NCI-H1930 (cell line): ENCODE measurements at regions not wholly inside any gene's neighbourhood (a gene's known extent, or its start where the extent isn't known, plus 50 kb on each side); places are given as distances from the start of the nearest gene placed in this dataset.
"Not testable (repeated sequence)": the region's sequence is repeated elsewhere in the genome, so short reads cannot be mapped to it uniquely, and the experiment has no call there.

Experiments used
- DNase-seq, 2 experiments: peaks; one replicate each; lab custom pipeline; 2025; lab: John Stamatoyannopoulos, UW

DNA sequence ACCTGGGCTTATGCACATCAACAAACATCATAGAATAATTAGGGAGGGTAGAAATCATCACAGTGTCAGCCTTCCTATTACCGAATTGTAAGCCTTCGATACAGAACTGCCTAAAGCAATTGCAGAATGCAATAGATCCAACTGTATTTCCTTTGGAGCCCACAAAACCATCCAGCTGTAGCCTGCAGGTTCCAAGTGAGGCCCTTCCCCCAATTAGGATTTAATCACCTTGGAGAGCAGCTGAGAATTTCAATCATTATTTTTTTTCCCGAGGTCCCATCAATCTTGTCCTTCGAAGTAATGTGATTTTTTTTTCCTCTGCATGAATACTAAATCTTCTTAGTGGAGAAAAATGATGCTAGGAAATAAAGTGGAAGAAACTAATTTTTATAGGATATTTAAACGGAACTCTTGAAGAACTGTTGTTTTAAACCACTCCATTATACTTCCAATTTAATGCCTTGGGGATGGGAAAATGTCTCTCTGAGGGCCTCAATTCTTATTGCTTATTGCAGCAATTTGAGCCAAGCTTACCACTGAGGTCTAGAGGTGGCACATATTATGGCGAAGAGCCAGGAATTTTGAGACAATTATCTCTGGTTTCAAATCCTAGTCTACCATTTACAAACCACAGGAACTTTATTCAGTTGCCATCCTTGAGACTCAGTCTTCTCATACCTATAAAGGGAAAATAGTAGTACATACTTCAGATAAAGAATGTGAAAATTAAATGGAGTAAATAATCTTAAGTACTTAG lies 953.4 kb upstream of the IGFBP7 start:
- DNase-seq = no peak

DNA sequence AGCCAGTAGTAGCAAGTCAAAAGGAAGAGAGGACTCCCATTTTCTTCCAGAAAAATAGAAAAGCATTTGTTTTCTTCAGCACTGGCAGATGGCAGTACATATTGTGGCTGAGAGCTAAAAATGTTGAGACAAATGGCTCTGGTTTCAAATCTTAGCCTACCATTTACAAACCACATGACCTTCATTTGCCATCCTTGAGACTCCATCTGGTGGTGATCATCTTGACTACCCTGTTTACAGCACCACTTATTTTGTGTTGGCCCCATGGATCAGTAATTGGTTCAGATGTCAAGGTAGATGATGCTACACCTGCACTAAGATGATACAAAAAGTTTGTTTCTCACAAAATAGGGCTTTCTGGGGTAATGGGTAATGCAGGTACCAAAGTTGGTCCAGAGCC lies 951.8 kb upstream of the IGFBP7 start:
- DNase-seq = no peak

DNA sequence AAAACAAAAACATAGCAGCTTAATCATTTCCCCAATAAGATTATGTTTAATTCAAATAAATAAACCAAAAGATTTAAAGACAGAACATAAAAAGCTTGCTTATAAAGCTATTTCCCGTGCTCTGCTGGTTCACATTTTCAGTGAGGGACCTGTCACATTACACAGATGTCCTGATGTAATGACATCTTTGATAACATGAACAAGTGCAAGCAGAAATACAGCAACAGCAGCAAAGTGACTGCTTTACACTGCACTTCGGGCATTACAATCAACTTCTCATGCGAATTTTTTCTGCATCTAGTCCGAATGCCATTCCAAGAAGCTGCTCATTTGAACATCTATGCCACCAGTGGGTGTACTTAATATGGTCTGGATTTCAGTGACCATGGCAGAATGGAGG lies 940.3 kb upstream of the IGFBP7 start:
- DNase-seq = no peak

DNA sequence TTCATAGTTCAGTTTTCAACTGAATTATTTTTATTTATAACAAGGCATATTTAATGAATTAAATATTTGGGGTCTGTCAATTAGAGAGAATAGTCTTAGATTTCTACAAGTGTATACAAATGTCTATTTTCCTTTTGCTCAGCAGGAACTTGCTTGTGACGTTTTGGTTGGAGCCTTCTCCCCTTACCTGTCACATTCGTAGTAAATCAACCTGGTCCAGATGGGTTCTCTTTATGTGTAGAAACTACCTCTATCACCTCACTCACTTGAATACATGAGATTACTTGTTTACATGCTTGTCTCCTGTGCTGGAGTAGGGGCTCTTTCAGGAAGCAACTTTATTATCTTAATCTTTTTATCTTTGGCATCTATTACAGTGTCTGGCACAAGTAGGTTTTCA lies 938.3 kb upstream of the IGFBP7 start:
- DNase-seq = no peak

DNA sequence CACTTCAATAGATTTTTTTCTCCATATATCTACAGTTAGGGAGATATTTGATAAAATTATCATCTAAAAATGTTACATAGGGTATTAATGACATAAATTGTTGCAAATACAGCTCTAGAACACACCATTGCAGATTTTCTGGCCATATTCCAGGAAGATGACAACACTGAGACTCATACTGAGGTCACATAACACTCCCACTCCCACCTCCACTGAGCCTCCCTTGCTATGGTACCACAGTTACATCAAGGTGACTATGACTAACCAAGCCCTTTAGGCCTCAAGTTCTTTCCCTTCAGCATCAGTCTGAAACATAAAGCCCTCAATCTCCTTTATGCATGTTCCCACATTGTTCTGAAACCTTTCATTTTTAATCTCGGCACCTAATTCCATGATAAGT lies 932.0 kb upstream of the IGFBP7 start:
- DNase-seq = no peak

DNA sequence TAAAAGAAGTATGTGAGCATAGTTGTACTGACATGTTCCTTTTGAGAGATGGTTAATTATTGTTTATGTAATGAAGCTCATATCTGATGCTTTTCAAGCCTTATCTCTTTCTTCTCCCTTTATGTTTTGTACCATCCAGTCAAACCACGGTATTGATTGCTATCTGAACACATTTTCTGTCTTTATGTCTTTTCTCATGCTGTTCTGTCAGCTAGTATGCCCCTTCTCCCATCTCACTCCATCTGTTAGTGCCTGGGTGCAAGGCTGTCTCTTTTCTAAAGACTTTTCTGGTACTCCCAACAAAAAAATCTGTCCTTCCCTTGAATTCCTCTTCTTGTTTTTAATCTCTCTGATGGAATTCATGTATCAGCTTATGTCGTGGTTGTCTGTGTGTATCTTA lies 883.8 kb upstream of the IGFBP7 start:
- no peak for DNase-seq

DNA sequence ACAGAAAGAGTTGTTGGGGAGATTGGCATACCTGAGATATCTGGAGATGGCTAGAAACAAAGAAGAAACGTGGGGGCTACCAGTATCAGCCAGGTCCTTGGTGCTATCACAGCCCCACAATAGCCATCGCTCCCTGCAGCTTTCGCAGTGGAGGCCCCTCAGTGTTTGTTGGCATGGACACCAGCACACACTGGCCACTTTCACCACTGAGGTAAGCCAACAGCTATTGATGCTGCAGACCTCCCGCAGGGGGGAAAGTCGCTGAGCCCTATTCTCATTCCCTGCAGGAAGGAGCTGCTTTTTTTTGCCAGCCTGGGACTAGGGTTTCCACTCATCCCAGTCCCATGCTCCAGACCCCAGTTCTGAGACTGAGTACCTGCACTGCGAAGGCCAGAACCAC lies 879.2 kb upstream of the IGFBP7 start:
- no peak for DNase-seq

DNA sequence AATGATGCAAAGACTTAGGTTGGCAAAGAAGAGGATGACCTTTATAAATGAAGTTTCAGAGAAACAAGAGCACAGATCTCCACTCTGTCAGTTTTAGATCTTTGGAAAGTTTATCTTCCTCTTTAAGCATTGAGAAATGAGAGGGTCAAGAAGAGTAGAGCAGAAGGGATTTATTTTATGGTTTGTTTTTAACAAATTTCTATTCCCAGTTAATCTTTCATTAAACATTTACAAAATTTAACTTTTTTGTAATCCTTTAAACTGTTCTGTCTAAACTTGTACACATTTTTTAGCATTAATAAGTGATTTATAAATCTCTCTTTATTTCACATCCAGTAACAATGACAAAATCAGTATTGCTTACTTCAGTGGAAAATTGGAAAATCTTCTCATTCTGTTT lies 875.0 kb upstream of the IGFBP7 start:
- DNase-seq = no peak

DNA sequence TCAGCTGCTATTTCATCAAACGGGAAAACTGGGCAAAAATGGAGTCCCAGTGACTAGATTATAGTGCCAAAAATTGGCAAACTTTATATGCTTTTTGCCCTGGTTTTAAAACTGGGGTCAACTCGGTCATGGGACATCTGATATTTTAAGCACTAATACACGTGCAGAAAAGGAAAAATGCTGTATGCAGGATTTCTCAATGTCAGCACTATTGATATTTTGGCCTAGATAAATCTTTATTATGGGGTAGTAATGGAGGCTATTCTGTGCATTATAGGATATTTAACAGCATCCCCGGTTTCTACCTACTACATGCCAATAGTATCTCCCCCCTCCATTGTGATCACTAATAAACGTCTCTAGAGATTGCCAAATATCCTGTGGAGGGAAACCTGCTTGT lies 870.9 kb upstream of the IGFBP7 start:
- DNase-seq = no peak

DNA sequence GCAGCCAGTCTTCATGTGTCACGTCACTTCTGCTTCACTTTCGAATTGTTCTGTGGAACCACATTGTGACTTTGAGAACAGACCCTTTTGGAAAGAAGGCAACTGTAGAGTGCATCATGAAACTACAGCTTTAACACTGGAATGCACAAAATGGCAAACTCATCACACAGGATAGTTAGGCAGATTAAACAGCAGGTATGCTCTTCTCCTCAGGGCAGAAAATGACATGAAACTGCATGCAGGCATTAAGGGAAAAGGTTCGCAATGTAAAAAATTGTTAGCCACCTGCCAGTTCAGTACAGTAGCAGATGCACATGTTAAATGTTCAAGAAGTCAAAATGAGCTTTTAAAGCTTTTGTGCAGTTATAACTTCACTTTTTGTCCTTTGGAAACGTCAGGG lies 864.6 kb upstream of the IGFBP7 start:
- no peak for DNase-seq

DNA sequence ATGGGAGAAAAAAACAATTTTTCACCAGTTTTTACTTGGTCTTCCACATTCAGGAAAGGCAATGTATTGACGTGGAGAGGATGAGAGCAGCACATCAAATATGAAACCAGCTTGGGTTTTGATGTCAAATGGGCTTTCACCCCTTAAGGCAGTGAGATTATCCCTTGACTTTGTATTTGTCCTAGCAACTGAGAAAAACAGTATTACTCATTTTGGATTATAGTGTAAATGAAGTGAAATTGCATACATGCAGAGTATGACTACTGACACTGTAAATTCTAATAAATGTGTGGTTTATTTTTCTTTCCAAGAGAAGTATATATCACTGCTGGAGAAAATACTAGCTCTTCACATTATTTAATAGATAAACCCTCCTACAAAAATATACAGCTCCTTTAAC lies 863.6 kb upstream of the IGFBP7 start:
- no peak for DNase-seq

DNA sequence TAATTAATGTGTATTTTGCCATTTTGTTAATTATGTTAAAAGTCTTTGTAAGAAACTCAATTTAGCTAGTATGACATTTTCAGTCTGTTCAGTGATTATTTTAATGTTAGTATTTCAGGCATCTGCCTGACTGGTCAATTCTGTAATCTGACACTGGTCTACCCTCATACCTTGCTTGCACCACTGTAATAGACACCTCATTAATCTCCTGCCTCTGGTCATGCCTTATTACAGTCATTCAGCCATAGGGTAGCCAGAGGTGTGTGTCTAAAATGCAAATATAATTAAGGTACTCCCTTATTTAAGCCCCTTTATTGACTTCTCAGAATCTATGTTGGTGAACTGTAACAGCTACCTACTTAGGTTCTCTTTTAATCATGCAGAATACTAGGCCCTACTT lies 861.1 kb upstream of the IGFBP7 start:
- DNase-seq = no peak

DNA sequence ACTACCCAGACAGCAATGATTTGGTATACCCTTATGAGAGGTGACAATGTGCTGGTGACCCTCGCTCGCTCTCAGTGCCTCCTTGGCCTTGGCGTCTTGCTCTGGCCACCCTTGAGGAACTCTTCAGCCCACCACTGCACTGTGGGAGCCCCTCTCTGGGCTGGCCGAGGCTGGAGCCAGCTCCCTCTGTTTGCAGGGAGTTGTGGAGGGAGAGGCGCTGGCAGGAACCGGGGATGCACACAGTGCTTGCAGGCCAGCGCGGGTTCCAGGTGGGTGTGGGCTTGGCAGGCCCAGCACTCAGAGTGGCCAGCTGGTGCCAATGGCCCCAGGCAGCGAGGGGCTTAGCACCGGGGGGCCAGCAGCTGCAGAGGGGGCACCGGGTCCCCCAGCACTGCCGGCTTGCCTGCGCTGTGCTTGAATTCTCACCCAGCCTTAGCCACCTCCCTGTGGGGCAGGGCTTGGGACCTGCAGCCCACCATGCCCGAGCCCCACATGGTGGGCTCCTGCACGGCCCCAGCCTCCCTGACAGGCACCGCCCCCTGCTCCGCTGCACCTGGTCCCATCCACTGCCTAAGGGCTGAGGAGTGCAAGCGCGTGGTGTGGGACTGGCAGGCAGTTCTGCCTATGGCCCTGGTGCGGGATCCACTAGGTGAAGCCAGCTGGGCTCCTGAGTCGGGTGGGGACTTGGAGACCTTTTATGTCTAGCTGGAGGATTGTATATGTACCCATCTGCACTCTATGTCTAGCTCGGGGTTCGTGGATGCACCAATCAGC lies 857.0 kb upstream of the IGFBP7 start:
- DNase-seq = no peak

DNA sequence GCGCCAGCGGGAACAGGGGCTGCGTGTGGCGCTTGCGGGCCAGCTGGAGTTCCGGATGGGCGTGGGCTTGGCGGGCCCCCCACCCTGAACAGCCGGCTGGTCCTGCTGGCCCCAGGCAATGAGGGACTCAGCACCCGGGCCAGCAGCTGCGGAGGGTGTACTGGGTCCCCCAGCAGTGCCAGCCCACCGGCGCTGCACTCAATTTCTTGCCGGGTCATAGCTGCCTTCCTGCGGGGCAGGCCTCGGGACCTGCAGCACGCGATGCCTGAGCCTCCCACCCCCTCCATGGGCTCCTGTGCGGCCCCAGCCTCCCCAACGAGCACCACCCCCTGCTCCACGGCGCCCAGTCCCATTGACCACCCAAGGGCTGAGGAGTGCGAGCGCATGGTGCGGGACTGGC lies 855.2 kb upstream of the IGFBP7 start:
- DNase-seq = not testable (repeated sequence)

DNA sequence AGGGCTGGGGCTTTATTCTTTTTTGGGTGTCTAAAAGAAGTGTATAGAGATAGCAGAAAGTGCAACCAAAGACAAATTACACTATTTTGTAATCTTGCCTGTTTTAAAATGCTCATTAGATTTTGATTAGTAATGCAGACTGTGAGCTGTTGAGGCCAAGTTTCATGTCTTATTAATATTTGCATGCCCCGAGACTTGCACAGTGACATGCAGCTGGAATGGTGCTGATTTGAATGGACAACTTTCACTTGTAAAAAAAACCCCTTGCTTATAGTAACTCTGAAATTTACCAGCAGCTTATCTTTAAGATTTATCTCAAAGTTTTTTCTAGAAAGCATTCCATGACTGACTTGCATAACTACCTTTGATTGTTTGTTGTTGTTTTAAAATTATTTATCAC lies 835.1 kb upstream of the IGFBP7 start:
- DNase-seq = no peak

DNA sequence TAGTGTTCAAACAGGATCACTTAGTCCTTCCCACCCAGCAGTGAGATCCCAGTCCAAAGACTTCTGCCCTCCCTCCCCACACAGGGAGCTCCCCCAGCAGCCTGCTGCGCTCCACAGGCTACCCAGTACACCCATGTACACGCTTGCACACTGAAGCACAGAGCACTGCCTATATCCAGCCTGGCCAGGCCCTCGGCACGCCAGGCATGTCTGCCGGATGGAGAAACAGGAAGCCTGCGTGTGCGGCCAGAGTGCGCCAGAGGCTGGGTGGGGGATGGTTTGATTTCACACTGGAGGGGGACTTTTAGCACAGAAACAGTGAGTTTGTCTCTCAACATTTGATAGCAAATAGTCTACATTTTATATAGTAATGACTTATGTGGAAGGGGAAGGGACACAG lies 833.5 kb upstream of the IGFBP7 start:
- DNase-seq = no peak

DNA sequence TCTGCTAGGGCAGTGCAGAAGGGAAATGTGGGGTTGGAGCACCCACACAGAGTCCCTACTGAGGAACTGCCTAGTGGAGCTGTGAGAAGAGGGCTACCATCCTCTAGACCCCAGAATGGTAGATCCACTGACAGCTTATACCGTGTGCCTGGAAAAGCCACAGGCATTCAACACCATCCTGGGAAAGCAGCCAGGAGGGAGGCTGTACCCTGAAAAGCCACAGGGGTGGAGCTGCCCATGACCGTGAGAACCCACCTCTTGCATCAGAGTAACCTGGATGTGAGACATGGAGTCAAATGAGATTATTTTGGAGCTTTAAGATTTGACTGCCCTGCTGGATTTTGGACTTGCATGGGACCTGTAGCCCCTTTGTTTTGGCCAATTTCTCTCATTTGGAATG lies 827.1 kb upstream of the IGFBP7 start:
- not testable (repeated sequence) for DNase-seq

DNA sequence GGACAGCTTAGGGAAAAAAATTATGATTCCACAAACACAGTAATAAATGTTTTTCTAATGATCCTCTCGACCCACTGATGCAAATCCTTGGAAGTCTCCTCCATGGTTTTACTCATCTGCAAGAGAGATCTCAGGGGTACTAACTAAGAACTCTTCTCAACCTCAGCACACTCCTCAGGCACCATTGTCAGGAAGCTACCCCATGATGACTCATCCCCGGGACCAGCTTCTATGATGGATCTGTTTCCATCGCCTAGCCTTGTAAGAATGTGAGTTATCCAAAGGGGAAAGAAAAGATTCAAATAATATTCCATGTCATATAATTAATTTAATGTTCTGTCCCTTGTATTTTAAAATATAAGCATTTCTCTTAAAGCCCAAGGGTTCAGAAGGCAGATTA lies 816.1 kb upstream of the IGFBP7 start:
- DNase-seq = no peak

DNA sequence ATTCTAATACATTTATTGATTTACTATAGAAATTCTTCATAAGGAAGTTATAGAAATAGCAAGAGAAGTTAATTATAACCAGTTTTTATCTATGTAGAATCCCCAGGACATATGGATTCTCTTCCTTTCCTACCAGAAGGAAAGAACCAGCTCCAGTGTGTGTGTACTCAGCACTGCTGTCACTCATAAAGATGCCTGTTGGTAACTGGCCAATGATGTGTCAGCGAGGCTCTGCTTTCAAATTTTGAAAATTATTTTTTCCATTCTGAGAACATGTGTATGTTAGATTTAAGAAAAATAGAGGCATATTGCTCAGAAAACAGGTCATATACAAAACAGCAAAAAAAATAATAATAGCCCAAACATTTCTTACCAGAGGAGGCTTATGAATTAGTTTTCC lies 814.8 kb upstream of the IGFBP7 start:
- DNase-seq = no peak

DNA sequence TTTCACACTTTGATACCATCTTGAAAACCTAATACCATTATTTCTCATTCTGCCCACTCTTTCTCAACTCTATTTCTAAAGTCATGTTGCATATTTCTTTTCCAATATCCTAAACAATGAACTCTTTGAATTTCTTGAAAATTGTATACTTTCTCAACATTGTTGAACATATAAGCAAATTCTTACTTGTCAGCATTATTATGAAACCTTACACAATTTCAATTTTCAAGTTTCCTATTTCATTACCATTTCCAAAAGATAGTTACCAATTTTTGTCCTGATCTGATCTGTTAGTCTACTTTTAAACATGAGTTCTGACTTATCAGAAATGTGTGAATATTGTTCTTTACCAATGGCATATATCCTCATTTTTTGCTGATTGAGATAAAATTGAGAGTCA lies 806.3 kb upstream of the IGFBP7 start:
- no peak for DNase-seq

DNA sequence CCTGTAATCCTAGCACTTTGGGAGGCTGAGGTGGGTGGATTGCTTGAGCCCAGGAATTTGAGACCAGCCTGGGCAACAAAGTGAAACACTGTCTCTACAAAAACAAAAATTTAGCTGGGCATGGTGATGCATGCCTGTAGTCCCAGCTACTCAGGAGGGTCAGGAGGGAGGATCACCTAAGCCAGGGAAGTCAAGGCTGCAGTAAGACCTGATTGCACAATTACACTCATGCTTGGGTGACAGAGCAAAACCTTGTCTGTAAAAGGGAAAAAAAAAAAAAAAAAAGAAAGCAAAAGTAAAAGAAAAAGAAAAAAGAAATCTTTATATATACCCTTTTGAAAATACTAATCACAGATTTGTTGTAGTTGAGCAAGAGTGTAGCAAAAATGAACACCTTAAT lies 801.0 kb upstream of the IGFBP7 start:
- DNase-seq = no peak

DNA sequence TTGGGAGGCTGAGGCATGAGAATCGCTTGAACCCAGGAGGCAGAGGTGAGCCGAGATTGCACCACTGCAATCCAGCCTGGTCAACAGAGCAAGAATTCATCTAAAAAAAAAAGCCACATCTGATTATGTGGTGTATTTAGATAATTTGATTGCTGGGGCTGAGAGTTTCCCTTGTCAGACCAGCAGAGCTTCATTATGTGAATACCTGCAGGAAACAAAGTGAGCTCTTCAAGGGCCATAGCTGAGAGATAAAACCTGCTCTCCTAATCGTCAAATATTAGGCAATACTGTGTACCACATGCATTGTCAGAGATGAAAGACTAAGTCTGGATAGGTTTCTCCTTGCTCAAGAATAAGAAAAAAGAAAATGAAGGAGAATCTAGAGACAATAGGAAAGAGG lies 800.0 kb upstream of the IGFBP7 start:
- no peak for DNase-seq

DNA sequence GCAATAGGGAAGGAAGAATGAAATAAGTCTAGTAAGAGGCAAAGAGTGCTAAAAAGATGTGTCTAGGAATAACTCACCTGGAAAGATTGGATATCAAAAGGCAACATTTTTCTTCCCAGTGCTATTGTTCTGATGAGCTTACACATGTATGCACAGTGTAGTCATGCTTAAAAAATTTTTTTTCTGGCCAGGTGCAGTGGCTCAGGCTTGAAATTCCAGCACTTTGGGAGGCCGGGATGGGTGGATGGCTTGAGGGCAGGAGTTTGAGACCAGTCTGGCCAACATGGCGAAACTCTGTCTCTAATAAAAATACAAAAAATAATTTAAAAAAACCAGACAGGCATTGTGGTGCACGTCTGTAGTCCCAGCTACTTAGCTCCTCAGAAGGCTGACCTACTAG lies 795.8 kb upstream of the IGFBP7 start:
- no peak for DNase-seq

DNA sequence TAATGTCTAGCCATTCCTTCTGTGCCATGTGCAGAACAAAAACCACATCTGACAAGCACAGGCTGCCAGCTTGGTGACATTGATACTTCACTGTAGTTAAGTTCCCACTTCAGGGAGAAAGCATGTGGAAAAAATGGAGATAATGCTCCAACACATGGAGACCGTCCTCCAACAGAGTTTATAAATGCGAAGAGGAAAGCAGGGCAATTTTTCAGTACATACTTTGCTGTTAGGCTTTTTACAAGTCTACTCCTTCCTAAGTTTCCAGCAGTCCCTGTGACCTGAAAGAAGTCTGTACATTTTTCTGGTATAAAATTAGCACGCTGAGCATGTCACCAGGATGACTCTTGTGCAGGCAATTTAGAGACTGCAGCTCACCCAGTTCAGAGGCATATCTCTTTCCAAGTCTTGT lies 766.9 kb upstream of the IGFBP7 start:
- no peak for DNase-seq
